ENCODE measurements at regions not wholly inside any gene's neighbourhood (a gene's known extent, or its start where the extent isn't known, plus 50 kb on each side); places are given as distances from the start of the nearest gene placed in this dataset.

DNA sequence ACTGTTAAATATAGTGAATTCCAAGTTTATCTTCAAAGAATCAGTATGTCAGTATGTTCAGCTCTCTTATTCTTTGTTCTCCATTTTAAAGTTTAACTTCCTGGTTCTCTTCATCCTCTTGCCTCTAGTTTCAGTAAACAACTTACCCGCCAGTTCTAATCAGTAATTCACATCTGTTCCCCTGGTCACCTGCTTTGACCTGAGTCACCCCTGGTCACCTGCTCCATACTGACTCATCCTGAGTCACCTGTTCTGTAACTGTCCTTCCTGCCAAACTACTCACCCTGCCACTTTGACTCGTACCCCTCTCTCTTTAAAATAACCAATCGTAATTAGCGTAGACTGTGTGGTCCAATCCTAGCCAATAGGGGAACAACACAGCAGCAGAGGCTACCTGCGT, 992.7 kb upstream of the HS3ST1 start:
- WGBS = 80% methylated on average over 5 of the region's 5 CpGs
- TF ChIP-seq, protein P1, sequence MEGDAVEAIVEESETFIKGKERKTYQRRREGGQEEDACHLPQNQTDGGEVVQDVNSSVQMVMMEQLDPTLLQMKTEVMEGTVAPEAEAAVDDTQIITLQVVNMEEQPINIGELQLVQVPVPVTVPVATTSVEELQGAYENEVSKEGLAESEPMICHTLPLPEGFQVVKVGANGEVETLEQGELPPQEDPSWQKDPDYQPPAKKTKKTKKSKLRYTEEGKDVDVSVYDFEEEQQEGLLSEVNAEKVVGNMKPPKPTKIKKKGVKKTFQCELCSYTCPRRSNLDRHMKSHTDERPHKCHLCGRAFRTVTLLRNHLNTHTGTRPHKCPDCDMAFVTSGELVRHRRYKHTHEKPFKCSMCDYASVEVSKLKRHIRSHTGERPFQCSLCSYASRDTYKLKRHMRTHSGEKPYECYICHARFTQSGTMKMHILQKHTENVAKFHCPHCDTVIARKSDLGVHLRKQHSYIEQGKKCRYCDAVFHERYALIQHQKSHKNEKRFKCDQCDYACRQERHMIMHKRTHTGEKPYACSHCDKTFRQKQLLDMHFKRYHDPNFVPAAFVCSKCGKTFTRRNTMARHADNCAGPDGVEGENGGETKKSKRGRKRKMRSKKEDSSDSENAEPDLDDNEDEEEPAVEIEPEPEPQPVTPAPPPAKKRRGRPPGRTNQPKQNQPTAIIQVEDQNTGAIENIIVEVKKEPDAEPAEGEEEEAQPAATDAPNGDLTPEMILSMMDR (IDR thresholded peaks at IDR 0.05) = no peak
- TF ChIP-seq POLR2AphosphoS5 (IDR thresholded peaks at IDR 0.05) = no peak
- no peak for DNase-seq (ENCODE audit: low spot score in 2 of 2)
- no peaks in the 10 kb centered on the region for H3K4me1 ChIP-seq
- no peak overlapping the region for H3K4me3 ChIP-seq
- H3K9me3 ChIP-seq = no peaks in the 10 kb centered on the region
- no peaks in the 10 kb centered on the region for H3K36me3 ChIP-seq
- H3K27me3 ChIP-seq = no peaks in the 10 kb centered on the region
- no peak overlapping the region for H3K27ac ChIP-seq

DNA sequence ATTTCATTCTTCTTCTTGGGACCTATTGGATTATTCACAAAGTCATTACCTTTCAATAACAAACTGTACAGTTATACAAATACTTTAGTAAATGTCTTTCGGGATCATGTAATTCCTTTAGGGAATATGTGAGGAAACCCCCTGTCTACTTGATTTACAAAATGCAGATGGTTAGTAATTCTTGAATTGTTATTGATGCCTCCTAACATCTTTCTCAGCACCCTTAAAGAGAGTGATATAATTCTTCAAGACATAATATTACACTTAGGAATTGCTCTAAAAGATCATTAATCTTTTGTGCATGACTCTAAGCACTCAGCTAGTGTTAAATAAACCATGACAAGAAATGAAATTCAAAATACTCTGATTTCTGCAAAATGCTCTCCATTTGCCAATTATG, 988.1 kb upstream of the HS3ST1 start:
- TF ChIP-seq POLR2AphosphoS5 (IDR thresholded peaks at IDR 0.05) = no peak
- TF ChIP-seq, protein P1 (IDR thresholded peaks at IDR 0.05) = no peak
- TF ChIP-seq EP300 (IDR thresholded peaks at IDR 0.05) = no peak
- DNase-seq (ENCODE audit: low spot score in 2 of 2) = no peak
- H3K4me1 ChIP-seq = no peaks in the 10 kb centered on the region
- H3K27me3 ChIP-seq = no peaks in the 10 kb centered on the region
- no peaks in the 10 kb centered on the region for H3K9me3 ChIP-seq
- H3K4me3 ChIP-seq = no peak overlapping the region
- no peaks in the 10 kb centered on the region for H3K36me3 ChIP-seq
- 20% methylated on average over 1 of the region's 1 CpG for WGBS
- H3K27ac ChIP-seq = no peak overlapping the region

DNA sequence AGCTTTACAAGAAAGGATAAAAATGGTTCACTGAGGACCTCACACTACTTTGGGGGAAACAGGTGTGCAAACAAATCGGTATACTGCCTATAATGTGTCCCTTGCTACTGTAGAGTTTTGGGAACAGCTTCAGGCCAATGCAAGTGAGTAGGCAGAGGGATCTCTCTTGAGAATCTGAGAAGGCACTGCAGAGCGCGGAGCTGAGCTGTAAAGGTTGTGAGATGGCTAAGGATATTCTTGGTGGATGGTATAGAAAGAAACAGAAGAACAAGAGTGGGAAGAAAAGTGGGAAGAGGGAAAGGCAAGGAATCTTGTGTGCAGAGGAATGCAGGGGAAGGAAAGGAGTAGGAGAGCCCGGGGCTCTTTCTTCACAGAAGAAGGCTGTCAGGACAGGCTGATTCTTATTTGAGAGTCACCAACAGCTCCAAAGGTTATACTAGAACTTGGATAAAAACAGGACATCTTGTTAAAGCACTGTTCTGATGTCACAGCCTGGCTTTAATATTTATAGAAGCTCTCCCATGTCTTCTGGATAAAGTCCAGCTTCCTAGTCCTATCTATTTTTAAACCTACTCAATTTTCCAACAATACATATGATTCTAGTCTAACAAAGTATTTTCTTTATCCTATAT, 985.6 kb upstream of the HS3ST1 start:
- H3K27me3 ChIP-seq = no peaks in the 10 kb centered on the region
- no peak for DNase-seq (ENCODE audit: low spot score in 2 of 2)
- no peak overlapping the region for H3K27ac ChIP-seq
- H3K36me3 ChIP-seq = no peaks in the 10 kb centered on the region
- TF ChIP-seq POLR2A (IDR thresholded peaks at IDR 0.05) = no peak
- TF ChIP-seq, protein P1 (IDR thresholded peaks at IDR 0.05) = no peak
- no peak for TF ChIP-seq EP300 (IDR thresholded peaks at IDR 0.05)
- TF ChIP-seq POLR2AphosphoS5 (IDR thresholded peaks at IDR 0.05) = no peak
- WGBS = 78% methylated on average over 4 of the region's 4 CpGs
- H3K9me3 ChIP-seq = peaks cover 8% of the 10 kb centered on the region
- no peaks in the 10 kb centered on the region for H3K4me1 ChIP-seq
- no peak overlapping the region for H3K4me3 ChIP-seq

DNA sequence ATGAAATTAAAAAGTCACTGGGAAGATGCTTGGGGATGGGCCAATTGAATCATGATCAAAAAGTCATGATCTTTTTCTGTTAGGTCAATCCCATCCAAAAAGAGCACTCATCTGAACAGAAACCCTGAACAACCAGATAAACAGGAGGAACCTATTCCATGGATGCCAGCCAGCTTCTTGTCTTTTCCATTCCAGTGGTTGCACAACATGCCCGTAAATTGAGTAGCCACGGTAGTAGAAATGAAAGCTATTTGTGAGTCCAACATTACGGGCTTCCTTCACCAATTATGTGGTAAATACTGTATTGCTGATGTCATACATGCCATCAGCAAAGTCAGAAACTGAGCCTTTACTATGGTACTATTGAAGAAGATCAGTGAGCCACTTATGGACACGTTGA, 982.4 kb upstream of the HS3ST1 start:
- DNase-seq (ENCODE audit: low spot score in 2 of 2) = no peak
- H3K4me1 ChIP-seq = no peaks in the 10 kb centered on the region
- no peak overlapping the region for H3K27ac ChIP-seq
- 68% methylated on average over 4 of the region's 4 CpGs for WGBS
- H3K36me3 ChIP-seq = no peaks in the 10 kb centered on the region
- TF ChIP-seq, protein P1 (IDR thresholded peaks at IDR 0.05) = no peak
- no peaks in the 10 kb centered on the region for H3K27me3 ChIP-seq
- peaks cover 8% of the 10 kb centered on the region for H3K9me3 ChIP-seq
- H3K4me3 ChIP-seq = no peak overlapping the region

DNA sequence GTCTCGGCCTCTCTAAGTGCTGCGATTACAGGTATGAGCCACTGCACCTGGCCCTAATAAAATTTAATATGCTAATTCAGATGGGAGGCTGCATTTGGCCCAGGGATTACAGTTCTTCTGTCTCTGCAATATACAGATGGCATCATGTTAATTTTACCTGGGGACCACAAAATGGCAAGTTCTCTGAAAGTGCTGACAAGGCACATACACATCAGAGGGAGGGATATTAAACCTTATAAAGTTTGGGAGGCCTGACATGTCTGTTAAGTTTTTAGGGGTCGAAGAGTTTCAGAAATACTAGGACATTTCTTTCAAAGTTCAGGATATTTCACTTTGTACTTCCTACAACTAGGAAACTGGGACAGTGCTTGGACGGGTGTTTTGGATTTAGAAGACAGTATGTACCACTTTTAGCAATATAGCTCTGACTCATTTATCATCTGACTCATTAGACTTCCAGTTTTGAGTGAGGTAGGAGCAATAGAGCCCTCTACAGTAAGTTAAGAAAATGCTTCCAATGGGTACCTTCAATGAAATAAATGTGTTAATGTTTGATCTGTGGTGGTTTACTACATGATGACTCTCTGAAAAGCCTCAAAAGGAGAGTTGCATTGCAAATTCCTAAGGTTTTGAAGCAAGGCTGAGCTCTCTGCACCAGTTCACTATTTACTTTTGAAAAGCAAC, 981.0 kb upstream of the HS3ST1 start:
- H3K27me3 ChIP-seq = no peaks in the 10 kb centered on the region
- H3K4me3 ChIP-seq = no peak overlapping the region
- H3K9me3 ChIP-seq = peaks cover 8% of the 10 kb centered on the region
- no peaks in the 10 kb centered on the region for H3K4me1 ChIP-seq
- no peaks in the 10 kb centered on the region for H3K36me3 ChIP-seq
- no peak overlapping the region for H3K27ac ChIP-seq
- TF ChIP-seq POLR2AphosphoS5 (IDR thresholded peaks at IDR 0.05) (no peak), POLR2A (IDR thresholded peaks at IDR 0.05) (no peak), EP300 (IDR thresholded peaks at IDR 0.05) (no peak)
- TF ChIP-seq, protein P1 (IDR thresholded peaks at IDR 0.05) = no peak
- 70% methylated on average over 4 of the region's 4 CpGs for WGBS
- DNase-seq (ENCODE audit: low spot score in 2 of 2) = no peak
